ENCODE measurements at regions not wholly inside any gene's neighbourhood (a gene's known extent, or its start where the extent isn't known, plus 50 kb on each side); places are given as distances from the start of the nearest gene placed in this dataset.
"Not testable (repeated sequence)": the region's sequence is repeated elsewhere in the genome, so short reads cannot be mapped to it uniquely, and the experiment has no call there.

GRCh38 chr15:92800416-92801055 lies 99.6 kb upstream of the CHD2 start:
- ATAC-seq, DNase-seq: not testable (repeated sequence)
- intact Hi-C loops (cut with DNase I, micrococcal nuclease) = loop anchor here (5.0 to 10.0 kb wide), 2 partner anchors 114 to 117 kb away; no protein-coding TSS in a partner anchor

GRCh38 chr15:92801056-92801773 lies 98.9 kb upstream of the CHD2 start:
- intact Hi-C loops (cut with DNase I, micrococcal nuclease) = loop anchor here (5.0 to 10.0 kb wide), 2 partner anchors 114 to 116 kb away; no protein-coding TSS in a partner anchor
- DNase-seq = not testable (repeated sequence)
- ATAC-seq = peak; percentile 31

GRCh38 chr15:92801774-92802464 lies 98.2 kb upstream of the CHD2 start:
- intact Hi-C loops (cut with DNase I, micrococcal nuclease) = loop anchor here (5.0 to 10.0 kb wide), 2 partner anchors 113 to 115 kb away; no protein-coding TSS in a partner anchor
- peak; percentile 38 for ATAC-seq
- no peak for DNase-seq

- DNase-seq (no peak), ATAC-seq (no peak)
- intact Hi-C loops (cut with DNase I, micrococcal nuclease) = loop anchor here (5.0 to 10.0 kb wide), 2 partner anchors 111 to 114 kb away; no protein-coding TSS in a partner anchor
These were observed 96.6 kb upstream of the CHD2 start for GRCh38 chr15:92803536-92803851.

GRCh38 chr15:92803852-92804609 lies 96.1 kb upstream of the CHD2 start:
- intact Hi-C loops (cut with DNase I, micrococcal nuclease) = loop anchor here (5.0 to 10.0 kb wide), 2 partner anchors 111 to 113 kb away; no protein-coding TSS in a partner anchor
- ATAC-seq (peak; percentile 51), DNase-seq (peak; percentile 52 to 81)

- not testable (repeated sequence) for DNase-seq, ATAC-seq
- intact Hi-C loops (cut with DNase I, micrococcal nuclease) = loop anchor here (5.0 to 10.0 kb wide), 2 partner anchors 110 to 113 kb away; no protein-coding TSS in a partner anchor
These were observed 95.6 kb upstream of the CHD2 start for GRCh38 chr15:92804610-92804936.

GRCh38 chr15:92805080-92805690 lies 94.9 kb upstream of the CHD2 start:
- ATAC-seq = no peak
- no peak for DNase-seq
- intact Hi-C loops (cut with DNase I, micrococcal nuclease) = loop anchor here in 1 of 2 donors (10.0 kb wide), 1 partner anchor 110 kb away; no protein-coding TSS in a partner anchor

GRCh38 chr15:92806171-92806570 lies 94.0 kb upstream of the CHD2 start:
- DNase-seq, ATAC-seq: not testable (repeated sequence)
- intact Hi-C loops (cut with DNase I, micrococcal nuclease) = loop anchor here in 1 of 2 donors (10.0 kb wide), 1 partner anchor 109 kb away; no protein-coding TSS in a partner anchor

- DNase-seq (no peak), ATAC-seq (no peak)
- intact Hi-C loops (cut with DNase I, micrococcal nuclease) = loop anchor here in 1 of 2 donors (10.0 kb wide), 1 partner anchor 108 kb away; no protein-coding TSS in a partner anchor
These were observed 93.4 kb upstream of the CHD2 start for GRCh38 chr15:92806763-92807162.

- DNase-seq = peak in 1 of 2 donors; percentile 53
- intact Hi-C loops (cut with DNase I, micrococcal nuclease) = loop anchor here in 1 of 2 donors (10.0 kb wide), 1 partner anchor 107 kb away; no protein-coding TSS in a partner anchor
- peak; percentile 0 for ATAC-seq
These were observed 92.1 kb upstream of the CHD2 start for GRCh38 chr15:92807971-92808571.

GRCh38 chr15:92808598-92809063 lies 91.5 kb upstream of the CHD2 start:
- DNase-seq (no peak), ATAC-seq (peak; percentile 27)
- intact Hi-C loops (cut with DNase I, micrococcal nuclease) = loop anchor here in 1 of 2 donors (10.0 kb wide), 1 partner anchor 106 kb away; no protein-coding TSS in a partner anchor

- intact Hi-C loops (cut with DNase I, micrococcal nuclease) = loop anchor here in 1 of 2 donors (10.0 kb wide), 1 partner anchor 106 kb away; no protein-coding TSS in a partner anchor
- ATAC-seq = peak; percentile 77
These were observed 90.9 kb upstream of the CHD2 start for GRCh38 chr15:92809064-92809879.

GRCh38 chr15:92809880-92810361 lies 90.2 kb upstream of the CHD2 start:
- intact Hi-C loops (cut with DNase I, micrococcal nuclease) = loop anchor here (5.0 to 10.0 kb wide), 2 partner anchors 72 to 105 kb away; no protein-coding TSS in a partner anchor
- peak; percentile 27 for ATAC-seq
- peak; percentile 54 to 62 for DNase-seq

More at GRCh38 chr15:92809064-92809879, 90.9 kb upstream of the CHD2 start:
- DNase-seq = peak; percentile 98

- intact Hi-C loops (cut with DNase I, micrococcal nuclease) = loop anchor here in 1 of 2 donors (5.0 kb wide), 1 partner anchor 72 kb away; no protein-coding TSS in a partner anchor
- DNase-seq = peak; percentile 73 to 88
- ATAC-seq = peak; percentile 21
These were observed 89.5 kb upstream of the CHD2 start for GRCh38 chr15:92810418-92811138.

GRCh38 chr15:92811148-92811913 lies 88.8 kb upstream of the CHD2 start:
- intact Hi-C loops (cut with DNase I, micrococcal nuclease) = loop anchor here in 1 of 2 donors (5.0 kb wide), 1 partner anchor 71 kb away; no protein-coding TSS in a partner anchor
- ATAC-seq = peak; percentile 24
- DNase-seq = peak in 1 of 2 donors; percentile 58

Data from left colon (tissue), 2 donors.